ENCODE measurements at regions not wholly inside any gene's neighbourhood (a gene's known extent, or its start where the extent isn't known, plus 50 kb on each side); places are given as distances from the start of the nearest gene placed in this dataset.

- no peak for DNase-seq (ENCODE audit: low read depth)
Measured at GRCh38 chr14:87102811-87103378, 890.1 kb downstream of the GALC start.

- no peak for DNase-seq (ENCODE audit: low read depth)
Measured at GRCh38 chr14:87097015-87097414, 896.0 kb downstream of the GALC start.

- no peak for DNase-seq (ENCODE audit: low read depth)
Measured at GRCh38 chr14:87094913-87095312, 898.1 kb downstream of the GALC start.

GRCh38 chr14:87088588-87088987 lies 904.4 kb downstream of the GALC start:
- DNase-seq (ENCODE audit: low read depth), result no peak

- no peak for DNase-seq (ENCODE audit: low read depth)
Measured at GRCh38 chr14:87087881-87088280, 905.1 kb downstream of the GALC start.

- DNase-seq (ENCODE audit: low read depth), result no peak
Measured at GRCh38 chr14:87084908-87085307, 908.1 kb downstream of the GALC start.

- no peak for DNase-seq (ENCODE audit: low read depth)
Measured at GRCh38 chr14:87082917-87083316, 910.1 kb downstream of the GALC start.

- DNase-seq (ENCODE audit: low read depth), result no peak
Measured at GRCh38 chr14:87081004-87081403, 912.0 kb downstream of the GALC start.

GRCh38 chr14:87080146-87080545 lies 912.8 kb downstream of the GALC start:
- DNase-seq (ENCODE audit: low read depth), result no peak

- DNase-seq (ENCODE audit: low read depth), result no peak
Measured at GRCh38 chr14:87079416-87079815, 913.6 kb downstream of the GALC start.

GRCh38 chr14:87076922-87077321 lies 916.1 kb downstream of the GALC start:
- no peak for DNase-seq (ENCODE audit: low read depth)

- DNase-seq (ENCODE audit: low read depth), result no peak
Measured at GRCh38 chr14:87076146-87076545, 916.8 kb downstream of the GALC start.

- DNase-seq (ENCODE audit: low read depth), result no peak
Measured at GRCh38 chr14:87073880-87074570, 919.0 kb downstream of the GALC start.

GRCh38 chr14:87067591-87067990 lies 925.4 kb downstream of the GALC start:
- no peak for DNase-seq (ENCODE audit: low read depth)

GRCh38 chr14:87067061-87067460 lies 925.9 kb downstream of the GALC start:
- no peak for DNase-seq (ENCODE audit: low read depth)

- DNase-seq (ENCODE audit: low read depth), result no peak
Measured at GRCh38 chr14:87066221-87066817, 926.7 kb downstream of the GALC start.

GRCh38 chr14:87065366-87065765 lies 927.6 kb downstream of the GALC start:
- no peak for DNase-seq (ENCODE audit: low read depth)

- no peak for DNase-seq (ENCODE audit: low read depth)
Measured at GRCh38 chr14:87063181-87063580, 929.8 kb downstream of the GALC start.

- no peak for DNase-seq (ENCODE audit: low read depth)
Measured at GRCh38 chr14:87060405-87060804, 932.6 kb downstream of the GALC start.

- no peak for DNase-seq (ENCODE audit: low read depth)
Measured at GRCh38 chr14:87059060-87059839, 933.7 kb downstream of the GALC start.

- no peak for DNase-seq (ENCODE audit: low read depth)
Measured at GRCh38 chr14:87055007-87055406, 938.0 kb downstream of the GALC start.

GRCh38 chr14:87052646-87053225 lies 940.2 kb downstream of the GALC start:
- no peak for DNase-seq (ENCODE audit: low read depth)

GRCh38 chr14:87050421-87050820 lies 942.6 kb downstream of the GALC start:
- no peak for DNase-seq (ENCODE audit: low read depth)
